Smooth muscle cell (in vitro differentiated cells): ENCODE measurements at regions not wholly inside any gene's neighbourhood (a gene's known extent, or its start where the extent isn't known, plus 50 kb on each side); places are given as distances from the start of the nearest gene placed in this dataset.

Experiments
- DNase-seq: peaks from one replicate; lab custom pipeline; 2025; ENCODE audit not compliant: unreplicated experiment; lab: John Stamatoyannopoulos, UW
- H2AFZ ChIP-seq: fragments of 200-600 bp; sonication (generic); 2 replicates; pipeline ENCODE4 v1.6.0; 2016; ENCODE audit warnings: antibody characterized with exemption, low read depth, mild to moderate bottlenecking
- H3F3A ChIP-seq: fragments of 200-600 bp; sonication (generic); 2 replicates; pipeline ENCODE4 v1.6.0; 2017; ENCODE audit warnings: antibody characterized with exemption, low read depth
- H3K27ac ChIP-seq: fragments of 200-600 bp; sonication (generic); 2 replicates; pipeline ENCODE4 v1.5.1; 2016; ENCODE audit warnings: low read depth, mild to moderate bottlenecking
- H3K27me3 ChIP-seq: fragments of 200-600 bp; sonication (generic); 2 replicates; pipeline ENCODE4 v1.6.1; 2016; ENCODE audit warnings: low read depth, mild to moderate bottlenecking
- H3K36me3 ChIP-seq: fragments of 200-600 bp; sonication (generic); 2 replicates; pipeline ENCODE4 v1.5.1; 2016; ENCODE audit warnings: low read depth
- H3K4me1 ChIP-seq: fragments of 200-600 bp; sonication (generic); 2 replicates; pipeline ENCODE4 v1.5.1; 2016; ENCODE audit warnings: low read depth
- H3K4me2 ChIP-seq: fragments of 200-600 bp; sonication (generic); 2 replicates; pipeline ENCODE4 v1.6.0; 2016; ENCODE audit warnings: mild to moderate bottlenecking
- H3K4me3 ChIP-seq: fragments of 200-600 bp; sonication (generic); 2 replicates; pipeline ENCODE4 v1.5.1; 2016; ENCODE audit warnings: mild to moderate bottlenecking
- H3K79me2 ChIP-seq: fragments of 200-600 bp; sonication (generic); 2 replicates; pipeline ENCODE4 v1.6.0; 2016; ENCODE audit warnings: low read depth, mild to moderate bottlenecking
- H3K9ac ChIP-seq: fragments of 200-600 bp; sonication (generic); 2 replicates; pipeline ENCODE4 v1.6.0; 2016; ENCODE audit warnings: low read depth
- H3K9me3 ChIP-seq: fragments of 200-600 bp; sonication (generic); replicated peaks from 2 replicates; pipeline ENCODE4 v1.5.1; 2016; ENCODE audit warnings: low read depth
- H4K20me1 ChIP-seq: fragments of 200-600 bp; sonication (generic); 2 replicates; pipeline ENCODE4 v1.6.0; 2016; ENCODE audit warnings: low read depth
- CTCF ChIP-seq: fragments of 200-600 bp; sonication (generic); IDR thresholded peaks from 2 replicates; pipeline ENCODE4 v1.5.1; 2017; ENCODE audit warnings: borderline replicate concordance, mild to moderate bottlenecking, antibody characterized with exemption; ENCODE audit not compliant: insufficient read depth, poor library complexity, severe bottlenecking
- WGBS: methylation state at CpG from one replicate; pipeline ENCODE4 v1.1.7; 2016; ENCODE audit warnings: low lambda C conversion rate; 5-methylcytosine and 5-hydroxymethylcytosine counted together

- no peak overlapping the region for H3K27ac ChIP-seq
- H3K4me1 ChIP-seq: peaks cover 9% of the 10 kb centered on the region
- H3F3A ChIP-seq: no peaks in the 10 kb centered on the region
- DNase-seq: no peak
- no peak overlapping the region for H2AFZ ChIP-seq
- WGBS: 84% methylated on average over 8 of the region's 8 CpGs
- no peak overlapping the region for H3K4me3 ChIP-seq
- no peaks in the 10 kb centered on the region for H3K9me3 ChIP-seq
- H3K27me3 ChIP-seq: peaks cover 22% of the 10 kb centered on the region
- no peak for TF ChIP-seq CTCF
- no peaks in the 10 kb centered on the region for H3K36me3 ChIP-seq
- H3K9ac ChIP-seq: no peak overlapping the region
- no peak overlapping the region for H3K4me2 ChIP-seq
- no peaks in the 10 kb centered on the region for H4K20me1 ChIP-seq
- H3K79me2 ChIP-seq: no peaks in the 10 kb centered on the region
These were observed 196.9 kb downstream of the TM9SF2 start for GRCh38 chr13:99698010-99698815.

GRCh38 chr13:99695857-99696256 is 194.6 kb downstream of the TM9SF2 start:
- WGBS: 89% methylated on average over 3 of the region's 3 CpGs
- H4K20me1 ChIP-seq: no peaks in the 10 kb centered on the region
- H3K9ac ChIP-seq: no peak overlapping the region

GRCh38 chr13:99693852-99694611 is 192.8 kb downstream of the TM9SF2 start:
- Histone ChIP-seq H3K9me3 (no peaks in the 10 kb centered on the region), H3K4me2 (no peak overlapping the region), H3K36me3 (no peaks in the 10 kb centered on the region), H3F3A (no peaks in the 10 kb centered on the region), H3K27ac (no peak overlapping the region), H3K4me3 (no peak overlapping the region), H4K20me1 (no peaks in the 10 kb centered on the region), H3K9ac (no peak overlapping the region), H3K27me3 (peaks cover 40% of the 10 kb centered on the region), H3K4me1 (peaks cover 38% of the 10 kb centered on the region), H3K79me2 (no peaks in the 10 kb centered on the region), H2AFZ (no peak overlapping the region)
- WGBS: 55% methylated on average over 11 of the region's 11 CpGs
- TF ChIP-seq CTCF: no peak
- DNase-seq: no peak

More at GRCh38 chr13:99695857-99696256, 194.6 kb downstream of the TM9SF2 start:
- Histone ChIP-seq H3K27me3 (peaks cover 31% of the 10 kb centered on the region), H3K4me3 (no peak overlapping the region), H3K36me3 (no peaks in the 10 kb centered on the region), H3K4me1 (peaks cover 22% of the 10 kb centered on the region), H2AFZ (no peak overlapping the region), H3F3A (no peaks in the 10 kb centered on the region), H3K79me2 (no peaks in the 10 kb centered on the region), H3K9me3 (no peaks in the 10 kb centered on the region), H3K4me2 (no peak overlapping the region), H3K27ac (no peak overlapping the region)
- no peak for DNase-seq
- no peak for TF ChIP-seq CTCF
